Chondrocyte (in vitro differentiated cells): ENCODE measurements at regions not wholly inside any gene's neighbourhood (a gene's known extent, or its start where the extent isn't known, plus 50 kb on each side); places are given as distances from the start of the nearest gene placed in this dataset.

ENCODE experiments used
- DNase-seq: peaks from one replicate; pipeline ENCODE4 v3.0.0; 2021; ENCODE audit warnings: mixed read lengths, low spot score
- H3K27ac Mint-ChIP-seq: one replicate; pipeline ENCODE4 v1.8.0; 2021; ENCODE audit warnings: mild to moderate bottlenecking, moderate library complexity, mixed read lengths; ENCODE audit not compliant: unreplicated experiment
- H3K27me3 Mint-ChIP-seq: 2 replicates; pipeline ENCODE4 v1.8.0; 2021; ENCODE audit warnings: low read depth, mixed read lengths
- H3K36me3 Mint-ChIP-seq: 2 replicates; pipeline ENCODE4 v1.8.0; 2021; ENCODE audit warnings: low read depth, mixed read lengths
- H3K4me1 Mint-ChIP-seq: 2 replicates; pipeline ENCODE4 v1.8.0; 2021; ENCODE audit warnings: low read depth, mild to moderate bottlenecking, mixed read lengths
- H3K4me3 Mint-ChIP-seq: one replicate; pipeline ENCODE4 v1.8.0; 2021; ENCODE audit warnings: mild to moderate bottlenecking, moderate library complexity, mixed read lengths; ENCODE audit not compliant: unreplicated experiment
- H3K9me3 Mint-ChIP-seq: 2 replicates; pipeline ENCODE4 v1.8.0; 2021; ENCODE audit warnings: low read depth, mixed read lengths
- TF ChIP-seq, protein P1 (sequence below): fragments of 200-600 bp; sonication (generic); IDR thresholded peaks from 2 replicates; pipeline ENCODE4 v1.5.0; 2021; ENCODE audit warnings: antibody characterized with exemption, mild to moderate bottlenecking, moderate library complexity

DNA sequence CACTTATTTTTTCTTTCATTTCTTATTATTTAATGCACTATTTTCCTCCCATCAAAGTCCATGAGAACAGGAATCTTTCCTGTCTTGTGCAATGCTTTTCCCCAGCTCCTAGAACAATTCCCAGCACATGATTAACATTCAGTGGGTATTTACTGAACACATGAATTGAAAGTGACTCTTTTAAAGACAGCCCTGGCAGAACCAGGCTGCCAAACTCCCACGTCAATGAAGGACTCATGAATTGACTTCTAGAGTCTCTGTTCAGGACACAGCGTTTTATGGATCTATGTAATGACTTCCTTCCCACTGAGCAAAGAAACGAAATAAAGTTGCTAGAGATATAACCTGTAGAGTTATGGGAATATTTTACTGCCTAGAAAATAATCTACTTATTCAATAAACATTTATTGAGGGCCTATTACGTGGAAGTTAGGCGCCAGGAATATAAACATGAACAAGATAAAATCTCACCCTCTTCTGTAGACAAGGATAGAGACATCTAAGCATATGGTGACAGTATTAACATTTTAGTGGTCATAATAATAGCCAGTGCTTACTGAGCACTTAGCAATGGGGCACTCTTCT lies 485.9 kb upstream of the KLF4 start:
- Mint-ChIP-seq H3K27me3 (peaks cover 30% of the 10 kb centered on the region), H3K27ac (no peak overlapping the region), H3K36me3 (peaks cover 2% of the 10 kb centered on the region), H3K4me1 (no peaks in the 10 kb centered on the region), H3K9me3 (no peaks in the 10 kb centered on the region), H3K4me3 (no peak overlapping the region)
- no peak for DNase-seq
- TF ChIP-seq, protein P1, sequence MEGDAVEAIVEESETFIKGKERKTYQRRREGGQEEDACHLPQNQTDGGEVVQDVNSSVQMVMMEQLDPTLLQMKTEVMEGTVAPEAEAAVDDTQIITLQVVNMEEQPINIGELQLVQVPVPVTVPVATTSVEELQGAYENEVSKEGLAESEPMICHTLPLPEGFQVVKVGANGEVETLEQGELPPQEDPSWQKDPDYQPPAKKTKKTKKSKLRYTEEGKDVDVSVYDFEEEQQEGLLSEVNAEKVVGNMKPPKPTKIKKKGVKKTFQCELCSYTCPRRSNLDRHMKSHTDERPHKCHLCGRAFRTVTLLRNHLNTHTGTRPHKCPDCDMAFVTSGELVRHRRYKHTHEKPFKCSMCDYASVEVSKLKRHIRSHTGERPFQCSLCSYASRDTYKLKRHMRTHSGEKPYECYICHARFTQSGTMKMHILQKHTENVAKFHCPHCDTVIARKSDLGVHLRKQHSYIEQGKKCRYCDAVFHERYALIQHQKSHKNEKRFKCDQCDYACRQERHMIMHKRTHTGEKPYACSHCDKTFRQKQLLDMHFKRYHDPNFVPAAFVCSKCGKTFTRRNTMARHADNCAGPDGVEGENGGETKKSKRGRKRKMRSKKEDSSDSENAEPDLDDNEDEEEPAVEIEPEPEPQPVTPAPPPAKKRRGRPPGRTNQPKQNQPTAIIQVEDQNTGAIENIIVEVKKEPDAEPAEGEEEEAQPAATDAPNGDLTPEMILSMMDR: no peak

DNA sequence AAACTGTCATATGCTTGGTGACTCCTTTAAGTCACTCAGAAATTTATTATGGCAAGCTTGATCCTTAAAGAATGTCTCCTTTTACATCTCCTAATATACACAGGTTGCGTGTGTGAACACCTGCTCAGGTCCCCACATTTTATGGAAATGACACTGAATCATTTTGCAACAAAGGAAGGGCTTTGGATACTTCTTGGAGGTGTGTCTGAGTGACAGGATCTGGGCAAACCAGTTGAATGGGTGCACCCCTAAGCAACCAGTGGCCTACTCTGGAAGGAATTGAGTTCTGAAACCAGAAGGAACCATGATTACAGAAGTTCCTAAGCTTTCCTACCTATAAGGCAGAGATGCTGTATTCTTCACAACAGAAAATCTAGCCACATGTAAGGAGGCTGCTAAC lies 483.9 kb upstream of the KLF4 start:
- no peak overlapping the region for H3K27ac Mint-ChIP-seq
- TF ChIP-seq, protein P1: no peak
- H3K36me3 Mint-ChIP-seq: peaks cover 2% of the 10 kb centered on the region
- H3K27me3 Mint-ChIP-seq: peaks cover 34% of the 10 kb centered on the region
- H3K4me3 Mint-ChIP-seq: no peak overlapping the region
- DNase-seq: no peak
- no peaks in the 10 kb centered on the region for H3K4me1 Mint-ChIP-seq
- no peaks in the 10 kb centered on the region for H3K9me3 Mint-ChIP-seq

DNA sequence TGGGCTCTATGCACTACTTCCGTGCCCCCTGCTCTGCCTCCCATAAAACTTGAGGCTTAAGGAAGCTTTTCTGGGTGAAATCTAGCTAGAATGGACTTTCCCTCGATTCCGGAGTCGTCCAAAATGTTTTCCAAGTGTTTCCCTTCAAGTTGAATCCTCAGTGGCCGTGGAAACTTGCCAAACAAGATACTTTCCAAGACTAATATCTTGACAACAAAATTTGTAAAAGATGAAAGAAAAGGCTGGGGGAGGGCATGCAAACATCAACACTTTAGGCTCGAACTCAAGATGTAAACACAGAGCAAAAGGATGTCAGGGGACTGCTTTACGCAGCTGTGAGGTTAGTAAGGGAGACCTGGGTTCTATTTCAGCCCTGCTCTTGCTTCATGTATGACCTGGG lies 482.8 kb upstream of the KLF4 start:
- Mint-ChIP-seq H3K27me3 (peaks cover 38% of the 10 kb centered on the region), H3K4me3 (no peak overlapping the region), H3K9me3 (no peaks in the 10 kb centered on the region)

DNA sequence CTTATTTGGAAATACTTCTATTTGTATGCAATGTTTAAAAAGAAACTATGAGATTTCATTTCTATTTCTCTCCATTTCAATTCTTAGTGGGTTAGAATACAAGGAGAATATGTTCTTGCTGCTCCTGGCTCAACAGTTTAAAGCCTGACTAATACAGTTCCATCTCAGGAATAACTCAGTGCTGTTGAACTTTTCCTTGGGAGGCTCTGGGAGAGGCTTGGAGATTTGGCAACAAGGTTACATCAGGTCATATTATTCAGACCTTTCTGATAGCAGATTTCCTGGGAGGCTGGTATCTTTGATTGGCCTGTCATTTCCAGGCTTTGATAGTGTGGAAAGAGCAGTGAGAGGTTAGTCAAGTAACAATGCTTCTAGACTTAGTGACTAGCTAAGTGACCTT lies 481.7 kb upstream of the KLF4 start:
- peaks cover 2% of the 10 kb centered on the region for H3K36me3 Mint-ChIP-seq
- TF ChIP-seq, protein P1: no peak
- H3K4me3 Mint-ChIP-seq: no peak overlapping the region
- peaks cover 8% of the 10 kb centered on the region for H3K4me1 Mint-ChIP-seq
- H3K27me3 Mint-ChIP-seq: peaks cover 35% of the 10 kb centered on the region
- no peak for DNase-seq
- no peaks in the 10 kb centered on the region for H3K9me3 Mint-ChIP-seq
- no peak overlapping the region for H3K27ac Mint-ChIP-seq

More for the DNA sequence above, 482.8 kb upstream of the KLF4 start:
- peaks cover 8% of the 10 kb centered on the region for H3K4me1 Mint-ChIP-seq
- no peak for DNase-seq
- H3K27ac Mint-ChIP-seq: no peak overlapping the region
- TF ChIP-seq, protein P1: no peak
- peaks cover 2% of the 10 kb centered on the region for H3K36me3 Mint-ChIP-seq

DNA sequence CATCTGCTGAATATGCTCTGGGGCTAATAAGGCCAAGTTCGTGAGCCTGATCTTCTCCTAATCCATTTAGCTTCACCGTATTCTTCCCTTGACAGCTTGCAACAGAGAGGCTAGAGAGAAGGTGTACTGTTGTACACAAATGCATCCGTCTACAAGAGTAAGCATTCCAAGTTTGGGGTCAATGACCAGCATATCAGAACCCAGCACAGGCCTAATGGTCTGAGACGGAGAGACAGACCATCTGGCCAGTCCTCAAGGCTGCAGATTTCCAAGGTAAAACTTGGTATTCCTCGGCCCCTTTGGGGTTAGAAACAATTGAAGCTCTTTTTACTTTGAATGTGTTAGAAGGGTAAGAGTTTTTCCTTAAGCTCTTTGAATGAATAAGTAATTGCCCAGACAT lies 481.2 kb upstream of the KLF4 start:
- H3K4me1 Mint-ChIP-seq: peaks cover 8% of the 10 kb centered on the region
- TF ChIP-seq, protein P1: no peak
- H3K27ac Mint-ChIP-seq: no peak overlapping the region
- no peak for DNase-seq
- peaks cover 2% of the 10 kb centered on the region for H3K36me3 Mint-ChIP-seq
- no peak overlapping the region for H3K4me3 Mint-ChIP-seq
- H3K27me3 Mint-ChIP-seq: peaks cover 32% of the 10 kb centered on the region
- no peaks in the 10 kb centered on the region for H3K9me3 Mint-ChIP-seq
